H1 (cell line): ENCODE measurements at regions not wholly inside any gene's neighbourhood (a gene's known extent, or its start where the extent isn't known, plus 50 kb on each side); places are given as distances from the start of the nearest gene placed in this dataset.

Experiments used
- CHD7 ChIP-seq: fragments of 300-600 bp; sonication (generic); IDR thresholded peaks from 2 replicates; pipeline ENCODE4 v1.7.1; 2012; ENCODE audit warnings: low read length, moderate library complexity, mild to moderate bottlenecking, inconsistent platforms; ENCODE audit not compliant: insufficient replicate concordance
- EGR1 ChIP-seq: IDR thresholded peaks from 2 replicates; pipeline ENCODE4 v1.6.1; 2011; ENCODE audit warnings: low read depth, low read length, borderline replicate concordance
- RAD21 ChIP-seq, 2 experiments: IDR thresholded peaks in 1 of 2; conservative IDR thresholded peaks in 1 of 2; 2 replicates each; pipeline ENCODE4 v1.6.1; 2011; ENCODE audit warnings: low read depth in 2 of 2, low read length in 2 of 2, improper control_type of control experiment in 1 of 2, inconsistent platforms in 1 of 2, mild to moderate bottlenecking in 1 of 2, moderate library complexity in 1 of 2
- RNF2 ChIP-seq: fragments of 200-900, 300-1000 bp; sonication (generic); IDR thresholded peaks from 2 replicates; pipeline ENCODE4 v1.7.1; 2016; ENCODE audit warnings: borderline replicate concordance, low read depth, mild to moderate bottlenecking, antibody characterized with exemption, low read length; ENCODE audit not compliant: poor library complexity, severe bottlenecking; ENCODE audit errors: missing control alignments

DNA sequence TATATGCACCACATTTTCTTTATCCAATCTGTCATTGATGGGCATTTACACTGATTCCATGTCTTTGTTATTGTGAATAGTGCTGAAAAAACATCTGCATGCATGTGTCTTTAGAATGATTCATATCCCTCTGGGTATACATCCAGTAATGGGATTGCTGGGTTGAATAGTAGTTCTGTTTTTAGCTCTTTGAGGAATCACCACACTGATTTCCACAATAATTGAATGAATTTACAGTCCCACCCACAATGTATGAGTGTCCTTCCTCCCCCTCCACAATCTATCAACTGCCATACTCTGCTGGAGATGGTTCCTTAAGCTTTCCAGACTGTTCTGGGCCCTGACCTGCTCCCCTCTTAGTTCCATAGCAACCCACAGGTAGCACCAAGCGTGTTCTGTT, 667.0 kb downstream of the LIG4 start (continued):
- TF ChIP-seq CHD7 (no peak), RAD21 (IDR thresholded peaks at IDR 0.05 in 1 of 2, conservative IDR thresholded peaks at IDR 0.05 in 1 of 2; ENCODE audit: low read depth in 2 of 2, low read length in 2 of 2) (no peak), RNF2 (no peak), EGR1 (no peak)
